Common myeloid progenitor, CD34-positive (primary cell): ENCODE measurements at regions not wholly inside any gene's neighbourhood (a gene's known extent, or its start where the extent isn't known, plus 50 kb on each side); places are given as distances from the start of the nearest gene placed in this dataset.

Experiments used
- CTCF ChIA-PET: fragments of 350-600 bp; sonication (Branson Sonifier 250); formaldehyde crosslinking; loops from one replicate; lab custom pipeline; 2021; ENCODE audit warnings: antibody characterized with exemption; lab: Charles Lee
- POLR2A ChIA-PET: fragments of 350-600 bp; sonication (Branson Sonifier 250); formaldehyde crosslinking; loops from one replicate; lab custom pipeline; 2021; ENCODE audit warnings: antibody characterized with exemption; lab: Charles Lee
- DNase-seq, 3 donors: peaks; one replicate each; pipeline versions ENCODE4 v3.0.0 to v3.0.0-alpha.2; 2013
- H3K27ac ChIP-seq, 2 experiments: 1 replicate in 1 of 2; 2 replicates in 1 of 2; pipeline ENCODE4 v1.7.0; 2013; ENCODE audit warnings: inconsistent platforms in 2 of 2, low read length in 2 of 2, mild to moderate bottlenecking in 2 of 2, low read depth in 1 of 2, moderate library complexity in 1 of 2; ENCODE audit not compliant: severe bottlenecking in 2 of 2, insufficient read depth in 1 of 2, poor library complexity in 1 of 2
- H3K27me3 ChIP-seq, 5 experiments: replicated peaks in 2 of 5; 1 replicate in 3 of 5; 2 replicates in 2 of 5; pipeline versions ENCODE4 v1.6.1 to v1.7.0; 2013; ENCODE audit warnings: low read length in 4 of 5, mild to moderate bottlenecking in 2 of 5, moderate library complexity in 2 of 5, inconsistent platforms in 1 of 5; ENCODE audit not compliant: insufficient read depth in 5 of 5, control insufficient read depth in 4 of 5
- H3K36me3 ChIP-seq, 4 experiments: 1 replicate in 2 of 4; 2 replicates in 2 of 4; pipeline versions ENCODE4 v1.6.1 to v1.7.0; 2013; ENCODE audit warnings: low read length in 3 of 4, control low read depth in 1 of 4, mild to moderate bottlenecking in 1 of 4; ENCODE audit not compliant: control insufficient read depth in 4 of 4, insufficient read depth in 4 of 4
- H3K4me1 ChIP-seq, 4 experiments: 1 replicate in 3 of 4; 2 replicates in 1 of 4; pipeline versions ENCODE4 v1.6.1 to v1.7.1; 2013; ENCODE audit warnings: low read length in 3 of 4, mild to moderate bottlenecking in 3 of 4, control low read depth in 1 of 4, inconsistent platforms in 1 of 4, moderate library complexity in 1 of 4; ENCODE audit not compliant: control insufficient read depth in 4 of 4, insufficient read depth in 4 of 4; ENCODE audit errors: control extremely low read depth in 1 of 4
- H3K4me3 ChIP-seq, 7 experiments: 1 replicate in 4 of 7; 2 replicates in 3 of 7; pipeline versions ENCODE4 v1.5.1 to v1.7.0; 2013; ENCODE audit warnings: mild to moderate bottlenecking in 7 of 7, low read length in 6 of 7, moderate library complexity in 6 of 7, inconsistent platforms in 2 of 7, low read depth in 2 of 7, control low read depth in 1 of 7; ENCODE audit not compliant: insufficient read depth in 4 of 7, control insufficient read depth in 1 of 7; ENCODE audit errors: extremely low read depth in 1 of 7
- H3K9me3 ChIP-seq, 5 experiments: 1 replicate in 4 of 5; 2 replicates in 1 of 5; pipeline versions ENCODE4 v1.6.1 to v1.7.1; 2013; ENCODE audit warnings: low read length in 4 of 5, mild to moderate bottlenecking in 2 of 5, inconsistent platforms in 1 of 5, low read depth in 1 of 5, moderate library complexity in 1 of 5; ENCODE audit not compliant: control insufficient read depth in 4 of 5, insufficient read depth in 2 of 5; ENCODE audit errors: control extremely low read depth in 1 of 5
- WGBS: methylation state at CpG from one replicate; pipeline ENCODE4 v1.1.5; 2013; ENCODE audit not compliant: insufficient coverage; 5-methylcytosine and 5-hydroxymethylcytosine counted together

DNA sequence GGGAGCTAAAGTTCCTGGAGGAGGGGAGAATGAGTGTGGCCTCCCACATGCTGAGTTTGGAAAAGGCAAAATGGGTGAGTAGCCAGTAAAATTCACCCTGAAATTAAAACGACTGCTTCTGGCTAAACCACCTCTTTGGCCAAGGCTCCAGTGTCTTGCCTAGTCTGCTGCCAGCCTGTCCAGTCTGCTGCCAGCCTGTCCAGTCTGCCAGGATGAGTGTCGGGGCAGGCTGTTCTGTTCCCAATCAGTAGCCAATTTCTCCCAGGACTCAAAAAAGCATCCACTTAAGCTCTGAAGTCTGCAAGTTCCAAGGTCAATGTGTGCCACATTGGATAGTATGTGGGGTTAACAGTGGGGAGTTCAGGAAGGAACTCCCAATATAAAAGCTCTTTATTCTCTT is 134.6 kb upstream of the KLHL29 start:
- CTCF ChIA-PET, result no interaction called here
- Histone ChIP-seq H3K9me3 (no peaks in the 10 kb centered on the region), H3K4me1 (no peaks in the 10 kb centered on the region), H3K36me3 (no peaks in the 10 kb centered on the region), H3K4me3 (no peak overlapping the region), H3K27ac (no peak overlapping the region), H3K27me3 (peaks cover 0 to 4% (median 0%) of the 10 kb centered on the region in 5 experiments)
- POLR2A ChIA-PET, result no interaction called here
- no peak for DNase-seq
- WGBS, result 75% methylated on average over 2 of the region's 2 CpGs

DNA sequence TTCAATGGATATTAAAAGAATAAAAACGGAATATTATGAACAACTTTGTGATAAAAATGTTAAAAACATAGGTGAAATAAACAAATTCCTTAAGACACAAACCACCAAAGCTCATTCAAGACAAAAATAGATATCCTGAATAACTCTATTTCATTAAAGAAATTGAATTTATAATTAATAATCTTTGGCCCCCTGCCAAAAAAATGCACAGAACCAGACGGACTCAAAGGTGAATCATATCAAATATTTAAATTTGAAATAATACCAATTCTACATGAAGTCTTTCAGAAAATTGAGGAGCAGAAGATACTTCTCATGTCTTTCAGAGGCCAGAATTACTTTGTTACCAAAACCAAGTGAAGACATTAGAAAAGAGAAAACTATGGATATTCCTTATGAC is 128.3 kb upstream of the KLHL29 start:
- no peaks in the 10 kb centered on the region for H3K9me3 ChIP-seq
- DNase-seq, result no peak
- peaks cover 0 to 2% (median 0%) of the 10 kb centered on the region in 5 experiments for H3K27me3 ChIP-seq
- ChIA-PET POLR2A (no interaction called here), CTCF (no interaction called here)
- no peaks in the 10 kb centered on the region for H3K36me3 ChIP-seq
- H3K4me3 ChIP-seq, result no peak overlapping the region
- no peaks in the 10 kb centered on the region for H3K4me1 ChIP-seq
- WGBS, result no CpG with 5 or more reads among the region's 2 CpGs
- H3K27ac ChIP-seq, result no peak overlapping the region

GRCh38 chr2:23260621-23261020 is 124.4 kb upstream of the KLHL29 start:
- Histone ChIP-seq H3K4me1 (no peaks in the 10 kb centered on the region), H3K27ac (no peak overlapping the region), H3K27me3 (no peaks in the 10 kb centered on the region), H3K36me3 (no peaks in the 10 kb centered on the region), H3K9me3 (no peaks in the 10 kb centered on the region), H3K4me3 (no peak overlapping the region)
- POLR2A ChIA-PET, result no interaction called here
- CTCF ChIA-PET, result interaction anchor here (0.5 kb wide), 1 partner anchor 190 kb away, joined by 3 read pairs; no protein-coding TSS in a partner anchor
- DNase-seq, result no peak
- 100% methylated on average over 1 of the region's 3 CpGs for WGBS

DNA sequence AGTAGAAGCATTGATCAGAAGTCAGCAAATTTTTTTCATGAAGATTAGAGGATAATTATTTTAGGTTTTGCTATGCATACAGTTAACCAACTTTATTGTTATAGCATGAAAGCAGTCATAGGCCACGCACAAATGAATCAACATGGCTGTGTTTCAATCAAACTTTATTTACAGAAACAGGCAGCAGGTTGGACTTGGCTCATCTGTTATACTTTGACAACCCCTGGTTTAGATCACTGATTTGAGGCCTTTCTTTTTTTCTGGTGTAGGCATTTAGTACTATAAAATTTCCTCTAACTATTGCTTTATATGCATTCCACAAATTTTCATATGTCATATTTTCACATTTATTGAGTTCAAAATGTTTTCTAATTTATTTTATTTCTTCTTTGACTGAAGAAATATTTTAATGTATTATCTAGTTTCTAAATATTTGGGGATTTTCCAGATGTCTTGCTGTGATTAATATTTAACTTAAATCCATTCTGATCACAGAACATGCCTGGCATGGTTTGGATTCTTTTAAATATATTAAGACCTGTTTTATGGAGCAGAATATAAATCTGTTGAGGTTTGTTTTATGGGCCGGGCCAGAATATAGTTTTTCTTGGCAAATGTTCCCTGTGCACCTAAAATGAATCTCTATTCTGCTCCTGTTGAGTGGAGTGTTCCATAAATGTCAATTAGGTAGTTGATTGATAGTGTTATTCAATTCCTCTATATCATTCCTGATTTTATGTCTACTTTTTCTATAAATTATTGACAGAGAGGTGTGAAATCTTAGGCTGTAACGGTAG is 116.3 kb upstream of the KLHL29 start:
- WGBS, result 100% methylated on average over 1 of the region's 3 CpGs
- CTCF ChIA-PET, result no interaction called here
- no peak for DNase-seq
- H3K27ac ChIP-seq, result no peak overlapping the region
- peaks cover 0 to 2% (median 0%) of the 10 kb centered on the region in 5 experiments for H3K9me3 ChIP-seq
- no peaks in the 10 kb centered on the region for H3K4me1 ChIP-seq
- POLR2A ChIA-PET, result no interaction called here
- H3K36me3 ChIP-seq, result no peaks in the 10 kb centered on the region
- no peak overlapping the region for H3K4me3 ChIP-seq
- peaks cover 0 to 3% (median 0%) of the 10 kb centered on the region in 5 experiments for H3K27me3 ChIP-seq

DNA sequence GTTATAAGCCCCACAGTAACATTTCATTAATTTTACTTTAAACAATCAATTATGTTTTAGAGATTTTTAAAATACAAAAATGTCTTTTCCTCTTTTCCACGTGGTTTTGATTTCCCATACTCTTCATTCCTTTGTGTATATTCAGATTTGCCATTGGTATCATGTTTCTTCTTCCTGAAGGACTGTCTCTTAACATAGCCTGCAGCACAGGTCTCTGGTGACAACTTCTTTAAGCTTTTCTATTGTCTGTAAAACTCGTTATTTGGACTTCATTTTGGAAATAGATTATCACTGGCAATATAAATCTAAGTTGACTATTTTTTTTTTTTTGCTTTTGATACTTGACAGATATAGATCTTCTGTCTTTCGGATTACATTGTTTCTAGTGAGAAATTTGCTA is 115.2 kb upstream of the KLHL29 start:
- no peak overlapping the region for H3K27ac ChIP-seq
- no peaks in the 10 kb centered on the region for H3K36me3 ChIP-seq
- H3K27me3 ChIP-seq, result peaks cover 0 to 3% (median 0%) of the 10 kb centered on the region in 5 experiments
- peaks cover 0 to 2% (median 0%) of the 10 kb centered on the region in 5 experiments for H3K9me3 ChIP-seq
- no peak overlapping the region for H3K4me3 ChIP-seq
- no peak for DNase-seq
- WGBS, result 25% methylated on average over 1 of the region's 3 CpGs
- CTCF ChIA-PET, result no interaction called here
- POLR2A ChIA-PET, result no interaction called here
- no peaks in the 10 kb centered on the region for H3K4me1 ChIP-seq

GRCh38 chr2:23270810-23271209 is 114.2 kb upstream of the KLHL29 start:
- H3K9me3 ChIP-seq, result peaks cover 0 to 2% (median 0%) of the 10 kb centered on the region in 5 experiments
- peaks cover 0 to 3% (median 0%) of the 10 kb centered on the region in 5 experiments for H3K27me3 ChIP-seq
- no peaks in the 10 kb centered on the region for H3K4me1 ChIP-seq
- no CpG with 5 or more reads among the region's 1 CpG for WGBS
- DNase-seq, result no peak
- no peak overlapping the region for H3K4me3 ChIP-seq
- ChIA-PET CTCF (no interaction called here), POLR2A (no interaction called here)
- no peak overlapping the region for H3K27ac ChIP-seq
- no peaks in the 10 kb centered on the region for H3K36me3 ChIP-seq

DNA sequence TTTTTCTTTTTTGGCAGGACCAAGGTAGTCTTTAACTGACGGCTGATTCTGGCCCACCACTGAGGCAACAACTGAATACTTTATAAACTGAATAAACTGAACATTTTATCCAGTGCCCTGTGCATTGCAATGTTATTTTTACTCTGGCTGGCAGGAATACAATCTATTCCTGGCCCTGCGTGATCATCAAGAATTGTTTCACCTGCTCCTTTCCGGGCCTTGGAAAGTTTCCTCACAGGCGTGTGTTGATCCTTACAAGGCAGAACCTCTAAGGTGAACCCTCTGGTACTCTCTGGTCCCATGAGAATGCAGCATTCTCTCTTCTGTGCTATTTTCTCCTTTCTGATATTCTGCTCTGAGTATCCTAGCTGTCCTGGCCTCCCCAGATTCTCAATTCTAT is 113.7 kb upstream of the KLHL29 start:
- H3K36me3 ChIP-seq, result no peaks in the 10 kb centered on the region
- peaks cover 0 to 2% (median 0%) of the 10 kb centered on the region in 5 experiments for H3K9me3 ChIP-seq
- no peaks in the 10 kb centered on the region for H3K4me1 ChIP-seq
- H3K27me3 ChIP-seq, result peaks cover 0 to 3% (median 0%) of the 10 kb centered on the region in 5 experiments
- no peak overlapping the region for H3K4me3 ChIP-seq
- 97% methylated on average over 4 of the region's 4 CpGs for WGBS
- DNase-seq, result no peak
- CTCF ChIA-PET, result no interaction called here
- POLR2A ChIA-PET, result no interaction called here
- H3K27ac ChIP-seq, result no peak overlapping the region
